ENCODE measurements at regions not wholly inside any gene's neighbourhood (a gene's known extent, or its start where the extent isn't known, plus 50 kb on each side); places are given as distances from the start of the nearest gene placed in this dataset.

DNA sequence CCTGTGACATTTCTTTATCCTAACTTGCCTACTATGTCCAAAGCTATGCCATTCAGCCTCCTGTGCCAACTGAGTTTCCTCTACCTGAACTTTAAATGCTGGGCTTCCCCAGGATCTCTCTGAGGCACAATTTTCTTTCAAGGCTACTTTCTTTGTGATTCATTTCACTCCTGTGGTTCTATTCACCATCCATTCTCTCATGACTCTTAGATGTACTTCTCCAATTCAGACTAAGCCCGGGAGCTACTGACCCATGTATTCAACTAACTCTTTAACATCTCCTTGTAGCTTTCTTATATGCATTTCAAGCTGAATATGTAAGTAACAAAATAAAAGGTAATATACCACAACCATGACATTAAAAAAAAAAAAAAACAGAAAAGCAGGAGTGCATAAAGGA lies 738.9 kb upstream of the USP15 start:
- DNase-seq = no peak
- Mint-ChIP-seq H3K9me3 (ENCODE audit: low read depth, unreplicated experiment) (peaks cover 5% of the 10 kb centered on the region), H3K27me3 (ENCODE audit: unreplicated experiment) (no peaks in the 10 kb centered on the region), H3K36me3 (ENCODE audit: insufficient read depth, unreplicated experiment) (peaks cover 4% of the 10 kb centered on the region), H3K4me3 (ENCODE audit: low read depth, unreplicated experiment) (no peak overlapping the region), H3K27ac (ENCODE audit: unreplicated experiment) (no peak overlapping the region), H3K4me1 (ENCODE audit: low read depth, unreplicated experiment) (peaks cover 8% of the 10 kb centered on the region)
- intact Hi-C loops (cut with micrococcal nuclease; ENCODE audit: unreplicated experiment) = no loop called here
- TF ChIP-seq, protein P1, sequence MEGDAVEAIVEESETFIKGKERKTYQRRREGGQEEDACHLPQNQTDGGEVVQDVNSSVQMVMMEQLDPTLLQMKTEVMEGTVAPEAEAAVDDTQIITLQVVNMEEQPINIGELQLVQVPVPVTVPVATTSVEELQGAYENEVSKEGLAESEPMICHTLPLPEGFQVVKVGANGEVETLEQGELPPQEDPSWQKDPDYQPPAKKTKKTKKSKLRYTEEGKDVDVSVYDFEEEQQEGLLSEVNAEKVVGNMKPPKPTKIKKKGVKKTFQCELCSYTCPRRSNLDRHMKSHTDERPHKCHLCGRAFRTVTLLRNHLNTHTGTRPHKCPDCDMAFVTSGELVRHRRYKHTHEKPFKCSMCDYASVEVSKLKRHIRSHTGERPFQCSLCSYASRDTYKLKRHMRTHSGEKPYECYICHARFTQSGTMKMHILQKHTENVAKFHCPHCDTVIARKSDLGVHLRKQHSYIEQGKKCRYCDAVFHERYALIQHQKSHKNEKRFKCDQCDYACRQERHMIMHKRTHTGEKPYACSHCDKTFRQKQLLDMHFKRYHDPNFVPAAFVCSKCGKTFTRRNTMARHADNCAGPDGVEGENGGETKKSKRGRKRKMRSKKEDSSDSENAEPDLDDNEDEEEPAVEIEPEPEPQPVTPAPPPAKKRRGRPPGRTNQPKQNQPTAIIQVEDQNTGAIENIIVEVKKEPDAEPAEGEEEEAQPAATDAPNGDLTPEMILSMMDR (IDR thresholded peaks at IDR 0.05; ENCODE audit: unreplicated experiment) = no peak
- no TSS peak for BruUV-seq (replicated peaks)
- CTCF ChIA-PET = interaction anchor here (0.6 kb wide), 1 partner anchor 927 kb away, joined by 3 read pairs; no protein-coding TSS in a partner anchor

DNA sequence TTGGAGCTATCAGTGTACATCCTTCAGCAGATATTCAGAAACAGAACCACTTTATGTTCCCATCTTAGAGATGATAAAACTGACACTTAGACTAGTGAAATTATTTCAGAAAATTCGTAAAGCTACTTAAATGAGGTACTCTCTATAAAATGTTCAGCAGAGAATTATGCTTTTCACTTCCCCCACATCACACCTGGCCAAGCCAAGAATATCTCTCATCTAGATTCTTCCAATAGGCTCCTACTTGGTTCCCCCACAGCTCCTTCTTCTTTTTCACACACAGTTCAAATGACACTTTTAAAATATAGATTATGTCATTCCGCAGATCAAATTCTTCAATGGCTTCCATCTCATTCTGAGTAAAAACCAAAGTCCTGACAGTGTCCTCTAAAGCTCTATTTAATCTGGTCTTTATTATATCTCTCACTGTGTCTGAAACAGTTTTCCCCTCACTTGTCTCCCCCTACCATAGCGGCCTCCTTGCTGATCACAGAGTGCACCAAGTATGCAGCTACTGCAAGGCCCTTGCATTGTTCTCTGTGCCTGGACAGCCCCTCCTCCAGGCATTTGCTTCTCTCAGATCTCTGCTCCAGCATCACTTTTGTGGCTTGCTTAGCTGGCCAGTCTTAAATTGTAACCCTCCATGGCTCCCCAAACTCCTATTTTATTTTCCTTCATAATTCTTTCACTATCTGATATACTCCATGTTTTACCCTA lies 736.8 kb upstream of the USP15 start:
- CTCF ChIA-PET = interaction anchor here (0.5 kb wide), 1 partner anchor 1102 kb away, joined by 8 read pairs; no protein-coding TSS in a partner anchor
- Mint-ChIP-seq H3K4me3 (ENCODE audit: low read depth, unreplicated experiment) (no peak overlapping the region), H3K27me3 (ENCODE audit: unreplicated experiment) (no peaks in the 10 kb centered on the region), H3K27ac (ENCODE audit: unreplicated experiment) (no peak overlapping the region), H3K4me1 (ENCODE audit: low read depth, unreplicated experiment) (no peaks in the 10 kb centered on the region), H3K9me3 (ENCODE audit: low read depth, unreplicated experiment) (peaks cover 3% of the 10 kb centered on the region), H3K36me3 (ENCODE audit: insufficient read depth, unreplicated experiment) (no peaks in the 10 kb centered on the region)
- intact Hi-C loops (cut with micrococcal nuclease; ENCODE audit: unreplicated experiment) = no loop called here
- DNase-seq = no peak
- TF ChIP-seq, protein P1 (IDR thresholded peaks at IDR 0.05; ENCODE audit: unreplicated experiment) = no peak
- no TSS peak for BruUV-seq (replicated peaks)

DNA sequence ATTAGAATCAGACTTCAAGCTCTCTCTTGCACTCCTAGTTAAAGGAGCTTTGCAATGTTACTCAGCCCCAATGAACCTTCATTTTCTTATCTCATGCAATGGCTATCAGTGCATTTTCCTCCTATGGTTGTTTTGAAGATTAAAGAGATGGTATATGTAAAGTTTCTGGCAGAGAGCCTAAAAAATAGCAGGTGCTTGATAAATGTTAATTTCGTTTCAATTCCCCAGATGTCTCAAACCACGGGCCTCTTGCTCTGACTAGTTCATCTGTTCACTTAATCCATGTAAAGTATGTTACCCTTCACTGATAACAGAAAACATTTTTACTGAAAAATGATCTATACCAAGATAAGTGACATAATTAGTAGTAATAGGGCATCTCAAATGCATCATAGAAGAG lies 735.4 kb upstream of the USP15 start:
- no TSS peak for BruUV-seq (replicated peaks)
- H3K4me3 Mint-ChIP-seq (ENCODE audit: low read depth, unreplicated experiment) = no peak overlapping the region
- H3K27me3 Mint-ChIP-seq (ENCODE audit: unreplicated experiment) = no peaks in the 10 kb centered on the region
- peaks cover 3% of the 10 kb centered on the region for H3K9me3 Mint-ChIP-seq (ENCODE audit: low read depth, unreplicated experiment)
- DNase-seq = no peak
- H3K27ac Mint-ChIP-seq (ENCODE audit: unreplicated experiment) = no peak overlapping the region
- peaks cover under 1% of the 10 kb centered on the region for H3K4me1 Mint-ChIP-seq (ENCODE audit: low read depth, unreplicated experiment)
- CTCF ChIA-PET = no interaction called here
- intact Hi-C loops (cut with micrococcal nuclease; ENCODE audit: unreplicated experiment) = no loop called here
- TF ChIP-seq, protein P1 (IDR thresholded peaks at IDR 0.05; ENCODE audit: unreplicated experiment) = no peak
- H3K36me3 Mint-ChIP-seq (ENCODE audit: insufficient read depth, unreplicated experiment) = no peaks in the 10 kb centered on the region

DNA sequence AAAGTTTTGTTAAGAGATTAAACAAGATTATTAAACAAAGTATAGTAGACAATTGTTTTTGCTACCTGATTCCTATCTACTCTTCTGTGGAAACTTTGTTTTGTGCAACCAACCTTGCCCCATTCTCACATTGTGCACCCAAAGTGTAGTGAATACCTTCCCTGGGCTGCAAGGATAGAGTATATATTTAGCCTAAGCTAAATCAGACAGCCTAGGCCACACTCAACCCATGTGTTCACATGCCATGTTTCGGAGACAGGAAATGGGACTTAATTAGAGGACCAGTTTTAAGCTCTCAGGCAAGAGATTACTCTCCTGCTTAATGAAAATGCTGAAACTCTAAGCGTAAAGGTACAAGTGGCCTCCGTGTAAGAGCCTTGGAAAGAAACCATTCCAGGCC lies 734.9 kb upstream of the USP15 start:
- no peak overlapping the region for H3K27ac Mint-ChIP-seq (ENCODE audit: unreplicated experiment)
- no peak for DNase-seq
- CTCF ChIA-PET = no interaction called here
- H3K4me3 Mint-ChIP-seq (ENCODE audit: low read depth, unreplicated experiment) = no peak overlapping the region
- H3K9me3 Mint-ChIP-seq (ENCODE audit: low read depth, unreplicated experiment) = peaks cover 3% of the 10 kb centered on the region
- BruUV-seq (replicated peaks) = no TSS peak
- TF ChIP-seq, protein P1 (IDR thresholded peaks at IDR 0.05; ENCODE audit: unreplicated experiment) = no peak
- no peaks in the 10 kb centered on the region for H3K36me3 Mint-ChIP-seq (ENCODE audit: insufficient read depth, unreplicated experiment)
- H3K4me1 Mint-ChIP-seq (ENCODE audit: low read depth, unreplicated experiment) = peaks cover 6% of the 10 kb centered on the region
- intact Hi-C loops (cut with micrococcal nuclease; ENCODE audit: unreplicated experiment) = no loop called here
- no peaks in the 10 kb centered on the region for H3K27me3 Mint-ChIP-seq (ENCODE audit: unreplicated experiment)

Data from Calu3 (cell line).